ENCODE measurements at regions not wholly inside any gene's neighbourhood (a gene's known extent, or its start where the extent isn't known, plus 50 kb on each side); places are given as distances from the start of the nearest gene placed in this dataset.
"Not testable (repeated sequence)": the region's sequence is repeated elsewhere in the genome, so short reads cannot be mapped to it uniquely, and the experiment has no call there.

- DNase-seq (ENCODE audit: low read depth) = no peak
- H3K4me3 ChIP-seq (ENCODE audit: low read length) = no peak overlapping the region
Measured at GRCh38 chrX:143304025-143304424, 213.2 kb downstream of the SPANXN3 start.

GRCh38 chrX:143298663-143299241 lies 218.5 kb downstream of the SPANXN3 start:
- H3K4me3 ChIP-seq (ENCODE audit: low read length) = no peak overlapping the region
- no peak for TF ChIP-seq CTCF (conservative IDR thresholded peaks at IDR 0.05; ENCODE audit: low read length)
- DNase-seq (ENCODE audit: low read depth) = no peak

More at GRCh38 chrX:143304025-143304424, 213.2 kb downstream of the SPANXN3 start:
- no peak for TF ChIP-seq CTCF (conservative IDR thresholded peaks at IDR 0.05; ENCODE audit: low read length)

GRCh38 chrX:143296521-143296920 lies 220.8 kb downstream of the SPANXN3 start:
- DNase-seq (ENCODE audit: low read depth) = no peak
- no peak overlapping the region for H3K4me3 ChIP-seq (ENCODE audit: low read length)
- TF ChIP-seq CTCF (conservative IDR thresholded peaks at IDR 0.05; ENCODE audit: low read length) = no peak

GRCh38 chrX:143287236-143287635 lies 230.0 kb downstream of the SPANXN3 start:
- no peak for TF ChIP-seq CTCF (conservative IDR thresholded peaks at IDR 0.05; ENCODE audit: low read length)
- no peak for DNase-seq (ENCODE audit: low read depth)
- H3K4me3 ChIP-seq (ENCODE audit: low read length) = no peak overlapping the region

- no peak for TF ChIP-seq CTCF (conservative IDR thresholded peaks at IDR 0.05; ENCODE audit: low read length)
- H3K4me3 ChIP-seq (ENCODE audit: low read length) = no peak overlapping the region
- no peak for DNase-seq (ENCODE audit: low read depth)
Measured at GRCh38 chrX:143270317-143270716, 244.6 kb downstream of the SPANXN4 start.

GRCh38 chrX:143244593-143244992 lies 218.9 kb downstream of the SPANXN4 start:
- not testable (repeated sequence) for H3K4me3 ChIP-seq (ENCODE audit: low read length); DNase-seq (ENCODE audit: low read depth)

- DNase-seq (ENCODE audit: low read depth) = no peak
- no peak for TF ChIP-seq CTCF (conservative IDR thresholded peaks at IDR 0.05; ENCODE audit: low read length)
- H3K4me3 ChIP-seq (ENCODE audit: low read length) = no peak overlapping the region
Measured at GRCh38 chrX:143240658-143241057, 214.9 kb downstream of the SPANXN4 start.

- no peak for TF ChIP-seq CTCF (conservative IDR thresholded peaks at IDR 0.05; ENCODE audit: low read length)
- DNase-seq (ENCODE audit: low read depth) = no peak
Measured at GRCh38 chrX:143231492-143231891, 205.8 kb downstream of the SPANXN4 start.

GRCh38 chrX:143228600-143228999 lies 202.9 kb downstream of the SPANXN4 start:
- DNase-seq (ENCODE audit: low read depth); H3K4me3 ChIP-seq (ENCODE audit: low read length): not testable (repeated sequence)

More at GRCh38 chrX:143231492-143231891, 205.8 kb downstream of the SPANXN4 start:
- H3K4me3 ChIP-seq (ENCODE audit: low read length) = no peak overlapping the region
